Activated B cell treated with CpG ODN at 0.5 μM for 24 hours (primary cell): ENCODE measurements at regions not wholly inside any gene's neighbourhood (a gene's known extent, or its start where the extent isn't known, plus 50 kb on each side); places are given as distances from the start of the nearest gene placed in this dataset.

Experiments used
- ATAC-seq: fragments of 200-7000 bp; cut with Tn5 transposase; one replicate; pipeline ENCODE4 v1.10.0; 2021; ENCODE audit warnings: low read depth, mild to moderate bottlenecking, moderate library complexity
- CTCF ChIA-PET: fragments of 350-600 bp; sonication (Branson Sonifier 250); formaldehyde crosslinking; loops from one replicate; lab custom pipeline; 2021; ENCODE audit warnings: antibody characterized with exemption; lab: Charles Lee
- POLR2A ChIA-PET: fragments of 350-600 bp; sonication (Branson Sonifier 250); formaldehyde crosslinking; loops from one replicate; lab custom pipeline; 2021; ENCODE audit warnings: antibody characterized with exemption; lab: Charles Lee
- DNase-seq: peaks from one replicate; pipeline ENCODE4 v3.0.0; 2022
- H3K27ac Mint-ChIP-seq: one replicate; pipeline ENCODE4 v1.8.0; 2020; ENCODE audit warnings: mixed read lengths
- H3K27me3 Mint-ChIP-seq: one replicate; pipeline ENCODE4 v1.8.0; 2021; ENCODE audit warnings: mixed read lengths
- H3K36me3 Mint-ChIP-seq: one replicate; pipeline ENCODE4 v1.8.0; 2021; ENCODE audit warnings: low read depth, mixed read lengths
- H3K4me1 Mint-ChIP-seq: one replicate; pipeline ENCODE4 v1.8.0; 2021; ENCODE audit warnings: mixed read lengths
- H3K4me3 Mint-ChIP-seq: one replicate; pipeline ENCODE4 v1.8.0; 2020; ENCODE audit warnings: mild to moderate bottlenecking, mixed read lengths
- H3K9me3 Mint-ChIP-seq: one replicate; pipeline ENCODE4 v1.8.0; 2020; ENCODE audit warnings: mixed read lengths
- intact Hi-C: fragments of 100-400 bp; cut with micrococcal nuclease; formaldehyde crosslinking; loops from one replicate; pipeline ENCODE4 v1.15.1; 2024
- TF ChIP-seq, protein P1 (sequence below): fragments of 200-600 bp; IDR thresholded peaks from one replicate; pipeline ENCODE4 v1.8.0; 2022; ENCODE audit warnings: antibody characterized with exemption, mild to moderate bottlenecking

DNA sequence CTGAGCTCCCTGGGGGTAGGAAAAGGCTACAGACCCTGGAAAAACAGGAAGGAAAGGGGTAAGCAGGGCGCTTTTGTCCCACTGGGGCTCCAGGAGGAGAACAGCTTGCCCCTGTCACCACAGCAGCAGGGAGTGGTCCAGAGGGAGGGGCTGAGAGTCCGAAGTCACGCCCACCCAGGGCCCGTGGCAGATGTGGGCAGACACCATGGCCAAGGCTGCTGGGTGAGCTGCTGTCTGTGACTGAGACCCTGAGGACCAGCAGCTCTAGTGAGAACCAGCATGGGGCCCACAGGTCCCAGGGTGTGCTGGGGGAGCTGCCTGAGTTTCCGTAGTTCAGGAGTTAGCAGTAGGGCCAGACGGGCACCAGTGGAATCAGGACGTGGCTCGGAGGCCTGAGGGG is 162.0 kb downstream of the SPP2 start:
- TF ChIP-seq, protein P1, sequence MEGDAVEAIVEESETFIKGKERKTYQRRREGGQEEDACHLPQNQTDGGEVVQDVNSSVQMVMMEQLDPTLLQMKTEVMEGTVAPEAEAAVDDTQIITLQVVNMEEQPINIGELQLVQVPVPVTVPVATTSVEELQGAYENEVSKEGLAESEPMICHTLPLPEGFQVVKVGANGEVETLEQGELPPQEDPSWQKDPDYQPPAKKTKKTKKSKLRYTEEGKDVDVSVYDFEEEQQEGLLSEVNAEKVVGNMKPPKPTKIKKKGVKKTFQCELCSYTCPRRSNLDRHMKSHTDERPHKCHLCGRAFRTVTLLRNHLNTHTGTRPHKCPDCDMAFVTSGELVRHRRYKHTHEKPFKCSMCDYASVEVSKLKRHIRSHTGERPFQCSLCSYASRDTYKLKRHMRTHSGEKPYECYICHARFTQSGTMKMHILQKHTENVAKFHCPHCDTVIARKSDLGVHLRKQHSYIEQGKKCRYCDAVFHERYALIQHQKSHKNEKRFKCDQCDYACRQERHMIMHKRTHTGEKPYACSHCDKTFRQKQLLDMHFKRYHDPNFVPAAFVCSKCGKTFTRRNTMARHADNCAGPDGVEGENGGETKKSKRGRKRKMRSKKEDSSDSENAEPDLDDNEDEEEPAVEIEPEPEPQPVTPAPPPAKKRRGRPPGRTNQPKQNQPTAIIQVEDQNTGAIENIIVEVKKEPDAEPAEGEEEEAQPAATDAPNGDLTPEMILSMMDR = no peak
- H3K27me3 Mint-ChIP-seq = peaks cover 33% of the 10 kb centered on the region
- ChIA-PET POLR2A (no interaction called here), CTCF (interaction anchor here (1.2 kb wide), 1 partner anchor 77 kb away, joined by 3 read pairs; no protein-coding TSS in a partner anchor)
- no peaks in the 10 kb centered on the region for H3K9me3 Mint-ChIP-seq
- no peaks in the 10 kb centered on the region for H3K36me3 Mint-ChIP-seq
- no peak overlapping the region for H3K4me3 Mint-ChIP-seq
- peak overlapping the region; percentile 50 for H3K27ac Mint-ChIP-seq
- no peaks in the 10 kb centered on the region for H3K4me1 Mint-ChIP-seq
- DNase-seq (no peak), ATAC-seq (no peak)
- intact Hi-C loops = no loop called here

DNA sequence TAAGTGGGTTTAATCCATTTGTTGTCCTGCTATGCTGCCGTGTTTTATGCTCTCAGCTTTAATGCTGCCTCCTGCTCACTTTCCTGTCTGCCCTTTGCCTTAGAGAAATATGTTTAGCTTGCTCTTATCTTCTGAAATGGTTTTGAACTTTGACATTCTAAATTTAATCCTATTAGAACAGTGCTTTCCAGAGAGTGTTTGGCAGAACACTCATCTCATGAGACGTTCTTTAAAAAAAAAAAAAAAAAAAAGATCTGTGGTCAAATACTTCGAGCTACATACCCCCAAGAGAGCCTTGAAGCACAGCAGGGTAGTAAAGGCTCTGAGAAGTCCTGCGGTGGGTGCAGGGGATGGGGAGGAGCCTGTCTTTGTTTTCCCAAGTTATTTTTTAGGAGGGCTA is 161.3 kb downstream of the SPP2 start:
- CTCF ChIA-PET = interaction anchor here (1.2 kb wide), 1 partner anchor 76 kb away, joined by 3 read pairs; no protein-coding TSS in a partner anchor
- TF ChIP-seq, protein P1 = no peak
- H3K27ac Mint-ChIP-seq = no peak overlapping the region

DNA sequence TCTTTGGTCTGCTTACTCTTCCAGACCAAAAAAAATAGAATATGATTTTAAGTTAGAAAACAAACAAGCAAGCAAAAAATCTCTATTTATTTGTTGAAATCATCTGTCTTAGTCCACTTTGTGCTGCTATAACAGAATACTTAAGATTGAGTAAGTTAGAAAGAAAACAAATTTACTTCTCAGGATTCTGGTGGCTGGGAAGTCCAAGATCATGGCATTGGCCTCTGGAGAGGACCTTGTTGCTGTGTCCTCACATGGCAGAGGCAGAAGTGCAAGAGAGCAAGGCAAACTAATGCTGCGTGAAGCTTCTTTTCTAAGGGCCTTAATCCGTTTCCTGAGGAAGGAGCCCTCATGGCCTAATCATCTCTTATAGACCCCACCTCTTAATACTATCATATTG is 156.2 kb downstream of the SPP2 start:
- POLR2A ChIA-PET = no interaction called here
- Mint-ChIP-seq H3K27me3 (peaks cover 3% of the 10 kb centered on the region), H3K36me3 (no peaks in the 10 kb centered on the region), H3K27ac (no peak overlapping the region), H3K4me3 (no peak overlapping the region), H3K4me1 (no peaks in the 10 kb centered on the region), H3K9me3 (peaks cover 13% of the 10 kb centered on the region)
- TF ChIP-seq, protein P1 = no peak
- CTCF ChIA-PET = no interaction called here
- DNase-seq = no peak
- intact Hi-C loops = no loop called here
- no peak for ATAC-seq

More for the DNA sequence above, 161.3 kb downstream of the SPP2 start:
- Mint-ChIP-seq H3K4me1 (no peaks in the 10 kb centered on the region), H3K36me3 (no peaks in the 10 kb centered on the region), H3K27me3 (peaks cover 31% of the 10 kb centered on the region), H3K9me3 (peaks cover 5% of the 10 kb centered on the region), H3K4me3 (no peak overlapping the region)
- POLR2A ChIA-PET = interaction anchor here (0.7 kb wide), 1 partner anchor 290 kb away, joined by 5 read pairs; no protein-coding TSS in a partner anchor
- intact Hi-C loops = no loop called here
- DNase-seq = no peak
- no peak for ATAC-seq

DNA sequence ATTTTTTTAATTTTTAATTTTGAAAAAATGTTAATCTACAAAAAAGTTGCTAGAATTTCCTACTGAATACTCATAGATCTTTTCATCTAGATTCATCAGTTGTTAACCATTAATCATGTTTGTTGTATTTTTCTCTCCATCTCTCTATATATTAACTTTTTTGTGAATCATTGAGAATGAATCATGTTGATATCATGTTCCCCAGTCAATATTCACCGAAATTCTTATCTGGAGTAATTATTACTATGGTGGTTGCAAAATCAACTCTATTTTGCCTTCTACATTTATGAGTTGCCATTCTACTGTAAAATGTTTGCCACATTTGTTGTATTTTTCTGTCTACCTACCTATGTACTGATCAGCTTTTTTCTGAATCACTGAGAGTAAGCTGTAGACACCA is 154.0 kb downstream of the SPP2 start:
- Mint-ChIP-seq H3K9me3 (peaks cover 13% of the 10 kb centered on the region), H3K36me3 (no peaks in the 10 kb centered on the region), H3K27ac (no peak overlapping the region), H3K4me1 (no peaks in the 10 kb centered on the region), H3K27me3 (no peaks in the 10 kb centered on the region), H3K4me3 (no peak overlapping the region)
- ATAC-seq (no peak), DNase-seq (no peak)
- TF ChIP-seq, protein P1 = no peak
- ChIA-PET CTCF (no interaction called here), POLR2A (no interaction called here)
- intact Hi-C loops = no loop called here

DNA sequence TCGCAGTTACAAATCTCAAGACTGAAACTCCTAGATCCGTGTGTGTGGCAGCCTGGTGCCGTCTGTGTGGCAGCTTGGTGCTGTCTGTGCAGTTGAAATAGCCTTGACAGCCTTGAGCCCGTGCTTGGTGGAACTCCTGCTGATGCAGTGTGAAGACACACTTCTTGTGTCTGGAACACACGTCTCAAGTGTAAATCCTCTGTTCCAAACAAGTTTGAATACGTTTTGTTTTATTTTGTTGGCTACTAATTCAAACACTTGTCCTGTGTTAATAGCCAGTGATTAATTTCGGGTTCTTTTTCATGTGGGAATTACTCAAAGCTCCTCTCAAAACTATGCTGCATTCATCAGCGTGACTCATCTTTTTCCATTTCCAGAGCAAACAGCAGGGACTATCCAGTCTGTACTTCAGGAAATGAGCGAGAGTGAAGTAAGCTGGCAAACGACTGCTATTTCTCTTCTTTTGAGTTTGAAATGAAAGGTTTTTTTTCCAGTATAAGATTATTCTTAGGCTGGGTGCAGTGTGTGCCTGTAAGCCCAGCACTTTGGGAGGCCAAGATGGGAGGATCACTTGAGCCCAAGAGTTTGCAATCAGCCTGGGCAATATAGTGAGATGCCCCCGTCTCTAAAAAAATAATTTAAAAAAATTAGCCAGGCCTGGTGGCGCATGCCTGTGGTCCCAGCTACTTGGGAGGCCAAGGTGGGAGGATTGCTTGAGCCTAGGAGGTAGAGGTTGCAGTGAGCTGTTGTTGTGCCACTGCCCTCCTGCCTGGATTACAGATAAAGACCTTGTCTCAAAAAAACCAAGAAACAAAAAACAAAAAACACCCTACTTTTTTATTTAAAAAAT is 152.9 kb downstream of the SPP2 start:
- no peaks in the 10 kb centered on the region for H3K27me3 Mint-ChIP-seq
- ChIA-PET CTCF (no interaction called here), POLR2A (no interaction called here)
- TF ChIP-seq, protein P1 = no peak
- H3K36me3 Mint-ChIP-seq = no peaks in the 10 kb centered on the region
- ATAC-seq = no peak
- intact Hi-C loops = no loop called here
- DNase-seq = no peak
- H3K4me1 Mint-ChIP-seq = no peaks in the 10 kb centered on the region
- H3K27ac Mint-ChIP-seq = no peak overlapping the region
- H3K9me3 Mint-ChIP-seq = peaks cover 13% of the 10 kb centered on the region
- no peak overlapping the region for H3K4me3 Mint-ChIP-seq
